HCT116 (cell line): ENCODE measurements at regions not wholly inside any gene's neighbourhood (a gene's known extent, or its start where the extent isn't known, plus 50 kb on each side); places are given as distances from the start of the nearest gene placed in this dataset.

Experiments
- CBX3 ChIP-seq: IDR thresholded peaks from 2 replicates; pipeline ENCODE4 v1.6.1; 2012; ENCODE audit warnings: low read depth
- EZH2 ChIP-seq: fragments of 200-600 bp; sonication (generic); IDR thresholded peaks from 2 replicates; pipeline ENCODE4 v1.6.1; 2017; ENCODE audit warnings: antibody characterized with exemption, mixed run types
- JUND ChIP-seq: IDR thresholded peaks from 2 replicates; pipeline ENCODE4 v1.6.1; 2012
- POLR2A ChIP-seq: IDR thresholded peaks from 2 replicates; pipeline ENCODE4 v1.7.0; 2011; ENCODE audit warnings: borderline replicate concordance; ENCODE audit not compliant: insufficient read depth, insufficient read length; ENCODE audit errors: extremely low read depth
- POLR2AphosphoS5 ChIP-seq: IDR thresholded peaks from 2 replicates; pipeline ENCODE4 v1.6.1; 2011; ENCODE audit warnings: mild to moderate bottlenecking, low read depth, low read length, moderate library complexity
- RAD21 ChIP-seq: IDR thresholded peaks from 2 replicates; pipeline ENCODE4 v1.6.1; 2012; ENCODE audit warnings: low read depth, mild to moderate bottlenecking
- SIN3A ChIP-seq: IDR thresholded peaks from 2 replicates; pipeline ENCODE4 v1.6.1; 2012; ENCODE audit warnings: low read depth
- SP1 ChIP-seq: IDR thresholded peaks from 2 replicates; pipeline ENCODE4 v1.6.1; 2012; ENCODE audit warnings: low read depth
- ZNF274 ChIP-seq: fragments of 200-500 bp; sonication (Bioruptor generic); IDR thresholded peaks from 2 replicates; pipeline ENCODE4 v1.6.1; 2014; ENCODE audit warnings: mild to moderate bottlenecking, low read depth, low read length, inconsistent platforms
- TF ChIP-seq, protein P1 (sequence below): IDR thresholded peaks from 2 replicates; pipeline ENCODE4 v1.6.1; 2012; ENCODE audit warnings: low read depth
- TF ChIP-seq, protein P2 (sequence below), 3 experiments: fragments of 200-600 bp in 1 of 3; sonication (generic) in 1 of 3; IDR thresholded peaks in 2 of 3; conservative IDR thresholded peaks in 1 of 3; 2 replicates each; pipeline ENCODE4 v1.5.1; 2012 to 2017; ENCODE audit warnings: low read depth in 2 of 3, low read length in 2 of 3, antibody characterized with exemption in 1 of 3, borderline replicate concordance in 1 of 3, control low read depth in 1 of 3, mild to moderate bottlenecking in 1 of 3, mixed read lengths in 1 of 3, mixed run types in 1 of 3, moderate library complexity in 1 of 3; ENCODE audit not compliant: insufficient read depth in 1 of 3

DNA sequence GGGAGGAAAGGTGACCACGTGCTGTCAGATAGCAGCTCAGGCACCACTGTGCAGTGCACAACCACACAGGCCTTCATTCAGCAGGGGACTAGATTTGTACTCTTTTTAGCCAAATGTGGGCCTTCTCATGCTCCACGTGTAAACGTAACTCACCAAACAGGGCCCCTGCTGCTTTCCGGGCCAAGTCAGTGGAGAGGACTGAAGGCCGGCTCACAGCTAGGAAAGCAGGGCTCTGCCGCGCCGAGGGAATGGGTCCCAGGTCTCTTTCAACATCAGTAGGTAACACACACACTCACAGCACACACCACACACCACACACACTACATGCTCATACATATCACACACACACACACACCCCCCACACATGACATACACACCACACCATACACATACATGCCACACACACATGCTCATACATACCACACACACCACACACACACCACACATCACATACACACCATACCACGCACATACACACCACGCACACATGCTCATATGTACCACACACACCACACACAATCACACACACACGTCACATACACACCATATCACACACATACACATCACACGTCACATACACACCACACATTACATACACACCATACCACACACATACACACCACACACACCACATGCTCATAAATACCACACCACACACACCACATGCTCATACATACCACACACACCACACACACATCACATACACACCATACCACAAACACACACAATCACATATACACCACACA lies 124.0 kb upstream of the ERG start:
- TF ChIP-seq JUND, result no peak
- TF ChIP-seq EZH2, result no peak
- no peak for TF ChIP-seq SIN3A
- TF ChIP-seq, protein P1, sequence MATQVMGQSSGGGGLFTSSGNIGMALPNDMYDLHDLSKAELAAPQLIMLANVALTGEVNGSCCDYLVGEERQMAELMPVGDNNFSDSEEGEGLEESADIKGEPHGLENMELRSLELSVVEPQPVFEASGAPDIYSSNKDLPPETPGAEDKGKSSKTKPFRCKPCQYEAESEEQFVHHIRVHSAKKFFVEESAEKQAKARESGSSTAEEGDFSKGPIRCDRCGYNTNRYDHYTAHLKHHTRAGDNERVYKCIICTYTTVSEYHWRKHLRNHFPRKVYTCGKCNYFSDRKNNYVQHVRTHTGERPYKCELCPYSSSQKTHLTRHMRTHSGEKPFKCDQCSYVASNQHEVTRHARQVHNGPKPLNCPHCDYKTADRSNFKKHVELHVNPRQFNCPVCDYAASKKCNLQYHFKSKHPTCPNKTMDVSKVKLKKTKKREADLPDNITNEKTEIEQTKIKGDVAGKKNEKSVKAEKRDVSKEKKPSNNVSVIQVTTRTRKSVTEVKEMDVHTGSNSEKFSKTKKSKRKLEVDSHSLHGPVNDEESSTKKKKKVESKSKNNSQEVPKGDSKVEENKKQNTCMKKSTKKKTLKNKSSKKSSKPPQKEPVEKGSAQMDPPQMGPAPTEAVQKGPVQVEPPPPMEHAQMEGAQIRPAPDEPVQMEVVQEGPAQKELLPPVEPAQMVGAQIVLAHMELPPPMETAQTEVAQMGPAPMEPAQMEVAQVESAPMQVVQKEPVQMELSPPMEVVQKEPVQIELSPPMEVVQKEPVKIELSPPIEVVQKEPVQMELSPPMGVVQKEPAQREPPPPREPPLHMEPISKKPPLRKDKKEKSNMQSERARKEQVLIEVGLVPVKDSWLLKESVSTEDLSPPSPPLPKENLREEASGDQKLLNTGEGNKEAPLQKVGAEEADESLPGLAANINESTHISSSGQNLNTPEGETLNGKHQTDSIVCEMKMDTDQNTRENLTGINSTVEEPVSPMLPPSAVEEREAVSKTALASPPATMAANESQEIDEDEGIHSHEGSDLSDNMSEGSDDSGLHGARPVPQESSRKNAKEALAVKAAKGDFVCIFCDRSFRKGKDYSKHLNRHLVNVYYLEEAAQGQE, result no peak
- TF ChIP-seq, protein P2, sequence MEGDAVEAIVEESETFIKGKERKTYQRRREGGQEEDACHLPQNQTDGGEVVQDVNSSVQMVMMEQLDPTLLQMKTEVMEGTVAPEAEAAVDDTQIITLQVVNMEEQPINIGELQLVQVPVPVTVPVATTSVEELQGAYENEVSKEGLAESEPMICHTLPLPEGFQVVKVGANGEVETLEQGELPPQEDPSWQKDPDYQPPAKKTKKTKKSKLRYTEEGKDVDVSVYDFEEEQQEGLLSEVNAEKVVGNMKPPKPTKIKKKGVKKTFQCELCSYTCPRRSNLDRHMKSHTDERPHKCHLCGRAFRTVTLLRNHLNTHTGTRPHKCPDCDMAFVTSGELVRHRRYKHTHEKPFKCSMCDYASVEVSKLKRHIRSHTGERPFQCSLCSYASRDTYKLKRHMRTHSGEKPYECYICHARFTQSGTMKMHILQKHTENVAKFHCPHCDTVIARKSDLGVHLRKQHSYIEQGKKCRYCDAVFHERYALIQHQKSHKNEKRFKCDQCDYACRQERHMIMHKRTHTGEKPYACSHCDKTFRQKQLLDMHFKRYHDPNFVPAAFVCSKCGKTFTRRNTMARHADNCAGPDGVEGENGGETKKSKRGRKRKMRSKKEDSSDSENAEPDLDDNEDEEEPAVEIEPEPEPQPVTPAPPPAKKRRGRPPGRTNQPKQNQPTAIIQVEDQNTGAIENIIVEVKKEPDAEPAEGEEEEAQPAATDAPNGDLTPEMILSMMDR (IDR thresholded peaks at IDR 0.05 in 2 of 3, conservative IDR thresholded peaks at IDR 0.05 in 1 of 3; ENCODE audit: borderline replicate concordance in 1 of 3, insufficient read depth in 1 of 3, low read depth in 2 of 3, low read length in 2 of 3), result no peak
- TF ChIP-seq ZNF274, result no peak
- no peak for TF ChIP-seq POLR2A
- TF ChIP-seq RAD21, result no peak
- no peak for TF ChIP-seq SP1
- TF ChIP-seq POLR2AphosphoS5, result no peak
- TF ChIP-seq CBX3, result no peak
